ENCODE measurements at regions not wholly inside any gene's neighbourhood (a gene's known extent, or its start where the extent isn't known, plus 50 kb on each side); places are given as distances from the start of the nearest gene placed in this dataset.

- no peak for DNase-seq
Measured at GRCh38 chr6:169937389-169938261, 186.2 kb downstream of the ERMARD start.

- no peak for DNase-seq
Measured at GRCh38 chr6:169936355-169936975, 185.0 kb downstream of the ERMARD start.

DNA sequence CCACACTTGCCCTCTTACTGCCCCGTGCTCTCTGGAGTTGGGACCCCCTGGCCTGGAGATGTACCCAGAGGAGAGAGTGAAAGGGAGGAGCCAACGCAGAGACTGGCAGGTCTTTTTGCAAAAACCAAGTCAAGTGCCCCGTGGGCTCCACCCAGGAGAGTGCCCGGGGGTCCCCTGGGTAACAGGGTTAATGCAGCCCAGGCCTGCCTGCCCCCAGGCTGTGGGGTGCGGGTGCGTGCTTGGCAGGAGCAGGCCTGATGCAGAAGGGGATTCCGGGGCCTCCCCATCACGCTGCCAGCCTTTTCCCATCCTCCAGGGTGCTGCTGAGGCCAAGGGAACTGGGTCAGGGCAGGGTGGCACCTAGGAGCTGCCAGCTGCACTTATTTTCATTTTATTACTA, 184.4 kb downstream of the ERMARD start:
- no peak for DNase-seq

DNA sequence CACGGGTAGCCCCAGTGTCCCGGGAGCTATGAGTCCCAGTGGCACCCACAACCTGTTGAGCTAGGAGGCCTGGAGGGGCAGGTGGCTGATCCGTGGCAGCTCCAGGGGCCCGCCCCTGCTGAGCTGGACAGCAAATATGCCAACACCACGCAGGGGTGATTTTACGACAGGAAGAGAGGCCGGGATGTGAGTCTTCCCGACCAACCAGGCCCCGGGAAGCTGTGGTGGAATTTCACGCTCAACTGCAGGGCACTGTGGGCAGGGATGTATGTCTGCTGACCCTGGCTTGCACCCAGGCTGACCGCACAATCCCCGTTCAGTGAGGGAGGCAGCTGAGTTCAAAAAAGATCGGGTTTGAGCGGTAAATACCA, 183.9 kb downstream of the ERMARD start:
- no peak for DNase-seq

GRCh38 chr6:169934699-169935347, 183.4 kb downstream of the ERMARD start:
- DNase-seq, result no peak

DNA sequence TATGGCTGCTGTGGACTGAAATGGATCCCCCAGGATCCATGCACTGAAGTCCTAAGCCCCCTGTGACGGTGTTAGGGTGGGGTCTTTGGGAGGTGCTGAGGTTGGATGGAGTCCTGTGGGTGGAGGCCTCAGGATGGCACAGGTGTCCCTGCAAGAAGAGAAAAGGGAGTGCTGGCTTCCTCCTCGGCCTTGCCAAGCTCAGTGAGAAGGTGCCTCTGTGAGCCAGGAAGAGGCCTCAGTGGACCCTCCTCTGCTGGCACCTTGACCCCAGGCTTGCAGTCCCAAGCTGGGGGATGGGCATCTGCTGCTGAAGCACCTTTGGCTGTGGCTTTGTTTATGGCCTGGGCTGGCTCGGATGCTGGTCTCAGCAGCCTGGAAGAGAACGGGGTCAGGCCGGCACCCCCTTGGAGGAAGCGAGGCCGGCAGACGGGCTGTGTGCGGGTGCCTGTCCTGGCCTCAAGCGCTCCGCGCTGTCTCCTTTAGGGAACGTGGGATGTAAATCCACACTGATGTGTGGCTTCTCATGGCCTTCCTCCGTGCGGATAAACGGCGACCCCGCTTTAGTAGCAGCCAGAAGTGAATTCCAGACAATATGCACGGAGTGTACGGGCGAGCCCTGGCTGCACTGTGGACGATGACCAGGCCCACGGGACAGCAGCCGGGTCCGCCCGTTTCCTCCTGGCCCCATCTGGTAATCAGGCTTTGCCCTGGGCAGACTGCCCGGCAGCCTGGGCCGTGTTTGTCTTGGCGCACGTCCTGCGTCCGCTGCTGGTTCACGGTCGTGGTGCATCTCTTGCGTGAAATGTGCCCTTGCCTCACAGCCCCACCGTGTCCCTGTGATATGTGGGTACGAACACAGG, 182.6 kb downstream of the ERMARD start:
- DNase-seq, result no peak

DNA sequence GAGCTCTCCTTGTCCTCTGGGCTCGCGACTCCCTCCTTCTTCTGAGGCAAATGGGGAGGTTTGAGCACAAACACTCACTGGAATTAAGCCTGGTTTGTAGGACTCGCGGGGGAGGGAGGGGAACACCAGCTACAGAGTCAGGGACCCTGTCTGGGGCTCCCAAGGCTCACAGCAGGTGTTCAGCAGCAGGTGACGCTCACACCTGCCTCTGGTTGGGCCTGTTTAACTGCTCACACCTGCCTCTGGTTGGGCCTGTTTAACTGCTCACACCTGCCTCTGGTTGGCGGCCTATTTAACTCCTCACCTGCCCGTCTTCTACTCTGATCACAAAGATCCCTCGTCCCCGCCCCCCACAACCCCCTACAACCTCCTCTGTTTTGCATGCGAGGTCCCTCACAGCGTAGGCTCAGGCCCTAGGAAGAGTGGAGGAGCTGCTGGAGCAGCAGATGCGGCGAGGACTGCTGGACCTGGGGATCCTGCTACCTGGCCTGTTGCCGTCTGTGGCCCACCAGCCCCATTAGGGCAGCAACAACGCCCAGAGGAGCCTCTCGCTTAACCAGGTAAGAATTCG, 181.9 kb downstream of the ERMARD start:
- DNase-seq, result peak; percentile 17

- no peak for DNase-seq
Measured at GRCh38 chr6:169932491-169932890, 181.1 kb downstream of the ERMARD start.

DNA sequence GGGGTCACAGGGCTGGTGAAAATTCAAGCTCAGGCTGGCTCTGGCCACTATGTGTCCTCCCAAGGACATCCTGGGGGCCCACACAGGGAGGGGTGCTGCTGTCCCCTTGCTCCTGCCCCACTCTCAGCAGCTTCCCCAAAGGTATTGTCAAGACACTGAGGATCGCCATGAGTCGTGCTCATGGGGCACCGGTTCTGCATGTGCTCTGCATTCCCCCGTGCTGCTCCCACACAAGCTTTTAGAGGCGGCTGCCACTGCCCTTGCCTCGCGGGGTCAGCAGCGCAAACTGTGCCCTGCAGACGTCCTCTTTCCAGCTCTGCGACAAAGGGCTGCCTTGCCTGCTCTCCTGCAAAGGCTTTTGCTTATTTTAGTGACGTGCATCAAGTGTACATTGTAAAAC, 179.8 kb downstream of the ERMARD start:
- DNase-seq, result peak; percentile 60

DNA sequence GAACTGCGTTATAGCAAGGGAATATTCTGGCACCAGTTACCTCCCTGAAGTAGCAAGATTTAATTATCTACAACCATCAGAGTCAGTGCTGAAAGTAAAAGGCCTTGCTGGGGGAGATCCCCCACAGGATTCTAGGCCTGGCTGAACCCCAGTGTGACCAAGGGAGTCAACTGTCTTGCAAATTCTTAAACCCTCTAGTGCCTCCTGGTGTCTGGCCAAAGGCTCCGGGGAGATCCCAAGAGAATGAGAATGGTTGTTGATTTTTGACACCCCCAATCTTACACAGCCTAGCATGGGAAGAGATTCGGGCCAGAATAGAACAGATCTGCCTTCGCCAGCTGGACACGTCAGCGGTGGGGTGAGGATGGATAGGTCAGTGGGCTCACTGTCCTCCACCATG, 179.4 kb downstream of the ERMARD start:
- DNase-seq, result no peak

DNA sequence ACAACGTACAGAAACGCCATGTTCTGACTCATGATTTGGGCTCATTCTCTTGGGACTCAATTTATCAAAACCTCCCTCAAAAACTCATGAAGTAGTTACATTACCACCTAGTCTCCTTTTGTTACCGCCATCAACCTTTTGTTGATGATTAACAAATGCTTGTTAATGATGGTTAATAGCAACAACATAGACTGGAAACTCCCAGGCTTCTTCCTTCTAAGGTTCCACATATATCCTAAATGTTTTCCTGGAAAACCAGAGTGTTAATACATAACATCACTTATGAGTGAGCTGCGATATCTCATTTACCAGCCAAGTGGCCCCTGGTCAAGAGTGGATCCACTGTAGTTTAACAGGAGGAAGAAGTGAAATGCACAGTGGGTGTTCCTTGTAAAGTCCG, 176.3 kb downstream of the ERMARD start:
- DNase-seq, result no peak

- DNase-seq, result no peak
Measured at GRCh38 chr6:169926617-169927417, 175.4 kb downstream of the ERMARD start.

DNA sequence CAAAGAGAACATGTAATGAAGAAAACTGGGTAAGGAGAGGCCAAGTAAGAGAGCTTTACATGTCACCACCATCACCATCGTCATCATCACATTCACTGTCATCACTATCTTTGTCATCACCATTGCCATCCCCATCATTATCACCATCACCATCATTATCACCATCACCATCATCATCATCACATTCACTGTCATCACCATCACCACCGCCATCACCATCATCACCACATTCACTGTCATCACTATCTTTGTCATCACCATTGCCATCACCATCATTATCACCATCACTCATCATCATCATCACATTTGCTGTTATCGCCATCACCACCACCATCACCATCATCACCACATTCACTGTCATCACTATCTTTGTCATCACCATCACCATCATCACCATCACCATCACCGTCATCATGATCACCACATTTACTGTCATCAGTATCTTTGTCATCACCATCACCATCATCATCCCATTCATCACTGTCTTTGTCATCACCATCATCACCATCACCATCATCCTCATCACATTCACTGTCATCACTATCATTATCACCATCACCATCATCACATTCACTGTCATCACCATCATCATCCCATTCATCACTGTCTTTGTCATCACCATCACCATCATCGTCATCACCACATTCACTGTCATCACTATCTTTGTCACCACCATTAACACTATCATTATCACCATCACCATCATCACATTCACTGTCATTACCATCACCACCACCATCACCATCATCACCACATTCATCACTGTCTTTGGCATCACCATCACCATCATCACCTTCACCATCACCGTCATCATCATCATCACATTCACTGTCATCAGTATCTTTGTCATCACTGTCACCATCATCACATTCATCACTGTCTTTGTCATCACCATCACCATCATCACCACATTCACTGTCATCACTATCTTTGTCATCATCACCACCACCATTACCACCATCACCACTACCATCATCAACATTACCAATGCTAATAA, 172.3 kb downstream of the ERMARD start:
- DNase-seq, result no peak

DNA sequence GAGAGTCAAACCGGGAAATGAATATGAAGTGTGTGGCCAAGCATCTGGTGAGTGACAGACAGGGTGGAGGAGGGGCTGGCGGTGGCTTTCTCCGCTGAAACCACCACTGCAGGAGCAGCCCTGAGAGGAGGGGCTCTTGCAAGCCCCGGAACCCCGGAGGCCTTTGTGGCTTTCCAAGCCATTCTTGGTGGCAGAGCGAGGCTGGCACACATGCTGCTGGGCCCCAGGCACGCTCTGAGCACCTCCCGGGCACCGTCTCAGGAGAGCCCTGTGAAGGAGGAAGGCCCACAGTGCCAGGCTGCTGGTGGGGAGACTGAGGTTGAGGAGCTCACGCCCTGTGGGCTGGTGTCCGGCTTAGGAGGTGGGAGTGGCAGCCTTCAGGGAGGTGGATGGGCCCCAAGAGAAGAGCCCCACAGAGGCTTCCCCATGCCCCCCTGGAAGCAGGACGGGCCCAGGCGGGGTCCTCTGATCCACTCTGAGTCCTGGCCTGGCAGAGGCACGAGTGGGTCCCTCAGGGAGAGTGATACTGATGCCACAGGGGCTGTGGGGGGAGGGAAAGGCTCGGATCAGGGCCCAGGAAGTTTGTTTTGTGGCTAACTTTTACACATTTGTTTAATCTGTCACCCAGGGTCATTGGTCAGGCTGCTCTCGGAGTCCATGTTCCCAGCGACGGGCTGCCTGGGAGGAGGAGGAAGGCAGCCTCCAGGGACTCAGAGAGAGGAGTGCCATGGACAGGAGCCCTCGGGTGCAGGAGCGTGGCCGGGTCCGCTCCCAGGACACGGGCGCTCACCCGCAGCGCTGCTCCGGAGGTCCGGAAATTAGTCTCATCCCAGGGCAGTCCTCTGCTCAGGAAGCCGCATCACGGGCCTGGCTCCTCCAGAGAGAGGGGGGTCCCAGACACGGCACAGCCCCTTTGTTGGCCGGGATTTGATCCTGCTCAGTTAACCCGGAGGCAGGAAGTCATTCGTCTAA, 170.7 kb downstream of the ERMARD start:
- DNase-seq, result no peak

- no peak for DNase-seq
Measured at GRCh38 chr6:169921217-169921616, 169.8 kb downstream of the ERMARD start.

- no peak for DNase-seq
Measured at GRCh38 chr6:169920359-169921020, 169.1 kb downstream of the ERMARD start.

DNA sequence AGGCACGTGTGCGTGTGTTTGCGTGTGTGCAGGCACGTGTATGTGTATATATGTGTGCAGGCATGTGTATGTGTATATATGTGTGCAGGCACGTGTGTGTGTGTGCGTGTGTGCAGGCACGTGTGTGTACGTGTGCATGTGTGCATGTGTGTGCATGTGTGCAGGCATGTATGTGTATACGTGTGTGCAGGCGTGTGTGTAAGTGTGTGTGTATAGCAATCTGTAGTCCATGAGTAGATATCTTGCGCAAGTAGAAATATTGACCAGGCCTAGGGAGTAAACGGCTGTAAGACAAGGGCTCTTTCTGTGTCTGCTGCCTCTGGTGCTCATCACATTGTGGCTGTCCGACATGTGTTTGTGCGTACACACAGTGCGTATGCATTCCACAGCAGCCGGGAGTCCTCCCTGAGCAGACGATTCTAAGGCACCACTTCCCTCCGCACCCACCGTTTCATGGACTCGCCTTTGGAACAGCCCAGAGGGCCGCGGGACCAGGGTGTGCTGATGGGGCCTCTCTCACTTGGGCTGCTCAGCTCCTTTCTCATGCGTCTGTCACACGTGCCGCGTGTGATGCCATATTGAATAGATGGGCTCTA, 167.6 kb downstream of the ERMARD start:
- no peak for DNase-seq

DNA sequence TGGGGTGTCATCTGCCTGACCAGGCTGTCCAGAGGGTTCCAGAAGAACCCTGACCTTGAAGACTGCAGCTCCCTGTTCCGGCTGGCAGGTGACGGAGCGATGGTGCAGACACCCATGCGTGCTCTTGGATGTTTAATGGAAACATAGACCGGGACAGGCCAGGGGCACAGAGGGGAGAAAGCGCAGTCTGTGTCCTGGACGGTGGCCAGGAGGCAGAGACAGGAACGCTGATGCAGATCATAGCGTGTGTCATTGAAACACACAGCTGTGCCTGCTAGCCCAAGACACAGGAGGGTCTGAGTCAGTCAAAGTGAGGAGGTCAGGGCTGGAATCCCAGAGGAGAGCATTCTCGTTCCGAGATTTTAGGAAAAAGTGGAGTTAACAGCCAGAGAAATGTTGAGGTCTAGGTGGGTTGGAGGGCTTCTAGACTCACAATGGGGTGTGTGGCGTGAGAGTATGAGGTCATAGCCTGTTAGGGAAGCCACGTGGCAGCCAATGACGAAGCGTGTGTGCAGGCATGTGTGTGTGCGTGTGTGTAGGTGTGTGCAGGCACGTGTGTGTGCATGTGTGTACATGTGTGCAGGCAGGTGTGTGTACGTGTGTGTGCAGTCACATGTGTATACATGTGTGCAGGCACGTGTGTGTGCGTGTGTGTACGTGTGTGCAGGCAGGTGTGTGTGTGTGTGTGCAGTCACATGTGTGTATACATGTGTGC, 167.0 kb downstream of the ERMARD start:
- DNase-seq, result no peak

Measured in DMS79 treated with DMSO at 0.1 percent for 48 hours (cell line).